NCI-H2196 (cell line): ENCODE measurements at regions not wholly inside any gene's neighbourhood (a gene's known extent, or its start where the extent isn't known, plus 50 kb on each side); places are given as distances from the start of the nearest gene placed in this dataset.
"Not testable (repeated sequence)": the region's sequence is repeated elsewhere in the genome, so short reads cannot be mapped to it uniquely, and the experiment has no call there.

Experiments
- DNase-seq: peaks from one replicate; lab custom pipeline; 2025; ENCODE audit not compliant: unreplicated experiment; lab: John Stamatoyannopoulos, UW

DNA sequence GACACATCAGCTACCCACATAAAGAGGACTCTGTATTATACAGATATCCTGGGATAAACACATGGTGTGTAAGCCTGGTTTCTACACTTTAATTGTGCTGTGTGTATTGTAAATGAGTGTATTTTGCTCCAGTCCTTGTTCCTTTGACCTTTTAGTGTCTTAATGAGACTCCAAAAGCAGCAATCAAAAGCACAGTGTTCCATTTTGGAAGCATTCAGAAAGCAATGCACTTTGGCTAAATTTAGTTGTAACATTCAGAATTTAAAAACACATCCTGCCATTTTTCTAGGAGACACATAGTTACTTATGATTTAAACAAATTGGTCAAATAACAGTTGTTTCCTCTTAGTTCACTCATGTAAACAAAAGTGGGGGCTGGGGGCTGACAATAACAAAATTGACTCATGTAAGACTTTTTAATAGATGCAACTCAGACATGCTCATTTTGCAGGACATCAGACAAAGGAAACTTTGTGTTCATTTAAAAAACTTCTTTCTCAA lies 122.2 kb downstream of the GPR37 start:
- no peak for DNase-seq

DNA sequence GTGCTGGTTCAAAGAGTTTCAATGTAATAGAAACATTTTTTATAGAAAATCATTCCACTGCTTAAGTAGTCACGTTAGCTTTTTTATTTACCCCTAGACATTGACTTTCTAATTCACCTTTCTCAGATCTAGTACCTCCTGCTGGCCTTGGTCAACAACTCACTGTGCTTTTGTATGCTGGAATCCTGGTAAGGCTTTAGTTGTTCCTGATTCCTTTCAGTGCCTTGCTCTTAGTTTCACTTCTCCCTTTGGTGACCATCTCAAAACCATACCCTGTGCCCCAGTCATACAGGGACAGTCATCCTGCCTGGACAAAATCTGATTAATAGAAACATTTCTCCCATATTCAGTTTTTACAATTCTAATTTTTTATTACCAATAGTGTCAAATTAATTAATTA lies 130.2 kb downstream of the GPR37 start:
- no peak for DNase-seq

DNA sequence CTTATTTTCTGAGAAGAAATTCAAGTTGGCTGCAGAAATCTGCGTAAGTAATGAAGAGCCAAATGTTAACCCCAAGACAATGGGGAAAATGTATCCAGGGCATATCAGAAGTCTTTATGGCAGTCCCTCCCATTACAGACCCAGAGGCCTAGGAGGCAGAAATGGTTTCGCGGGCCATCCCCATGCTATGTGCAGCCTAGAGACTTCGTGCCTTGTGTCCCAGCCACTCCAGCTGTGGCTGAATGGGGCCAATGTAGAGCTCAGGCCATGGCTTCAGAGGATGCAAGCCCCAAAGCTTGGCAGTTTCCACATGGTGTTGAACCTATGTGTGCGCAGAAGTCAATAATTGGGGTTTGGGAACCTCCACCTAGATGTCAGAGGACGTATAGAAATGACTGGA lies 131.9 kb downstream of the GPR37 start:
- no peak for DNase-seq

DNA sequence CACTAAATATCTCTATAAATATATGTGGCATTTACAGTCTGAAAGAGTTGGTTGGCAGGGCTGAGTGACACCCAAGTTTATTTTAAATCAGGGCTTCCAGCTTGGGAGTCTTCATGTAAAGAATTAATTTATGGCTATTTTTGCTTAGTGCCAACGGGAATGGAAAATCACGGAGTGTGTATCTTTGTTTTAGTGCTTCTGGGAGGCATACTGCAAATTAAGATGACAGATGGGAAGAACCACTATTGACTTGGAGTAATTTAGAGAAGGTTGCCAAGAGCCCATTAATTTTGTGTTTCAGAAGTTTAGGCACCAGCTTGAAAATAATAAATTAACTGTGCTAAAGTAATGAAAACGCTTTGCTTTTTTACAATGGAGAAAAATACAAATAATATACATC lies 135.2 kb downstream of the GPR37 start:
- DNase-seq, result no peak

DNA sequence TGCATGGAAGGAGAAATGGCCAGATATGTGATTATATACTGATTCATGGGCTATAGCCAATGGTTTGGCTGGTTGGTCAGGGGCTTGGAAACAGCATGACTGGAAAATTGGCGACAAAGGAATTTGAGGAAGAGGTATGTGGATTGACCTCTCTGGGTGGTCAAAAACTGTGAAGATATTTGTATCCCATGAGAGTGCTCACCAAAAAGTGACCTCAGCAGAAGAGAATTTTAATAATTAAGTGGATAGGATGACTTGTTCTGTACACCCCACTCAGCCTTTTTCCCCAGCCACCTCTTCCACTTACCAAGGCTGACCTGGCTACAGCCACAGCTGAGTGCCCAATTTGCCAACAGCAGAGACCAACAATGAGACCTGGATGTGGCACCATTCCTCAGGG lies 146.7 kb downstream of the GPR37 start:
- DNase-seq, result no peak

DNA sequence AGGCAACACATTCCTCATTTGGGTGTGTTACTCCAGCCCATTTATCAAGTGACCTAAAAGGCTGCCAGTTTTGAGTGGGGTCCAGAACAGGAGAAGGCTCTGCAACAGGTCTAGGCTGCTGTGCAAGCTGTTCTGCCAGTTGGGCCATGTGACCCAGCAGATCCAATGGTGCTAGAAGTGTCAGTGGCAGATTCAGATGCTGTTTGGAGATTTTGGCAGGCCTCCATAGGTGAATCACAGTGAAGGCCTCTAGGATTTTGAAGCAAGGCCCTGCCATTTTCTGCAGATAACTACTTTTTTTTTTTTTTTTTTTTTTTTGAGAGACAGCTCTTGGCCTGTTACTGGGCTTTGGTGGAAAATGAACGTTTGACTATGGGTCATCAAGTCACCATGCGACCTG lies 147.5 kb downstream of the GPR37 start:
- DNase-seq, result not testable (repeated sequence)

DNA sequence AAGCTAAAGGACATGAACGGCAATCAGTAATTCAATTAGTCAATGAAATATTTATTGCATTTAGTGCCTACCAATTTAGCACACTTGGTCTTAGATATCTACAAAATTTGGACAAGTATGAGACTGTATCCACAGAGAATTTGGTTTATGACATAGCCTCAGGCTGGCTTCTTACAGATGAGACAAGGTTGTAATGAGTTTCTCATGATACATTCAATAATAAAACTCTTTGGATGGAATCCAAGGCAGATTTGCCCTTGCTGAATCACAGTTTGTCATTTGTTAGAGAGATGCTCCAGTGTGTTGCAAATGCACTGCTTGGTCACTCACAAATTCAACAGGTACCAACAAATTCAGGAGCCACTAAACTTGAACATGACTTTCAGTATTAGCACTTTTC lies 162.5 kb downstream of the GPR37 start:
- DNase-seq, result no peak

DNA sequence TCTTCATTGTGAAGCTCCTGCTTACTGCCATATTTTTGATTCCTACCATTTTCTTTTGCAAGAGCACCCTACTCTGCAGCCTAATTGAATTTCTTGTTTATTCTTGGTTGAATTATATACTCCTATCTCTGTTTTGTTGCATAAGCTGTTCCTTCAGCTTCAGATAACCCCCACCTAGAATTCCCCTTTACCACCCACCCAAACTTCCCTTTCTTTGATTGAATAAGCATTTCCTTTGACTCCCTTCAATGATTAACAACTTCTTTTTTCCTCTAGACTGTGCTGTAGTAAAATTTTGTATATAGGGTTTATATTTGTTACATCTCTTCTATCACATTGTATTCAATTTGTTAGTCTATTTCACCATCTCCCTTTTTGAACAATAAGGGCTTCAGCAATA lies 168.1 kb downstream of the GPR37 start:
- DNase-seq, result no peak

DNA sequence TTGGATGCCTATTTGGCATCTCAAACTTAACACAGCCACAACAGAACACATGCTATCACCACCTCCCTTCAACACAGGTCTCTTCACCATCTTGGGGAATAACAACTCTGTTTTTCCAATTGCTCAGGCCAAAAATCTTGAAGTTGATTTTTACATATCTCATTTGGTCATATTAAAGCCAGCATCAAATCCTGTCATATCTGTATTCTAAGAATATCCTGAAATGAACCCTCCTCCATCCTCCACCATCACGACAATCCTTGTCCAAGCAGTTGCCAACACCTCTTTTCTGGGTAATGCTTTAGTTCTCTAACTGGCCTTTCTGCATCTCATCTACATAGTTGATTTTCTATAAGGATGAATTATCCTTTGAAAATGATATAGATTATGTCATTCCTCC lies 168.7 kb downstream of the GPR37 start:
- DNase-seq, result no peak

DNA sequence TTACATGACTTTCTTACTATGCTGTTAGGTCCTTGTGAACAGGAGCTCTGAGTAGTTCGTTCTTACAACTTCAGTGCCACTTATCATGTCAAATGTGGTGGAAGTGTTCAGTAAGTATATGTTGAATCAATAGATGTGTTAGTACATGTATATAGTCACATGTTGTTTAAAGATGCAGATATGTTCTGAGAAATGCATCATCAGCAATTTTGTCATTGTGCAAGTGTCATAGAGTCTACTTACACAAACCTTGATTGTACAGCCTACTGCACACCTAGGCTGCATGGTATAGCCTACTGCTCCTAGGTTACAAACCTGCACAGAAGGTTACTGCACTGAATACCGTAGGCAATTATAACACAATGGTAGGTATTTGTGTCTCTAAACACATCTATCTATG lies 174.8 kb downstream of the GPR37 start:
- no peak for DNase-seq

DNA sequence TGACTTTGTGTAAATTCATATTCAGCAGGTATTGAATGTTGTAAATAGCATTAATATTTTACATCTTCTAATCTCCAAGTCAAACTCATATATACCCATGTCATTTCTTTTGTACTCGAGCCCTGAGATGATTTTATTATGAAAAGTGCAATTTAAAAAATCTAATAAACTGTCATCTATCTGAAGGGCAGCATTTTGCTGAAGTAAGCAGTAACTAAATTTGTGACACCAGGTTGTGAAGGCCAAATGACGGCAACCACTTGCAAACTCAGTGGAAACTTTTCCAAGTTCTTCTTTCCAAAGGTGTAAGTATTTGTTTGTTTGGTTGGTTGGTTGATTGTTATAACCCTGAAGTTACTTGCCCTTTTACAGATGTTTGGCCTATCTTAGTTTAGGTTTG lies 188.3 kb downstream of the GPR37 start:
- DNase-seq, result no peak

DNA sequence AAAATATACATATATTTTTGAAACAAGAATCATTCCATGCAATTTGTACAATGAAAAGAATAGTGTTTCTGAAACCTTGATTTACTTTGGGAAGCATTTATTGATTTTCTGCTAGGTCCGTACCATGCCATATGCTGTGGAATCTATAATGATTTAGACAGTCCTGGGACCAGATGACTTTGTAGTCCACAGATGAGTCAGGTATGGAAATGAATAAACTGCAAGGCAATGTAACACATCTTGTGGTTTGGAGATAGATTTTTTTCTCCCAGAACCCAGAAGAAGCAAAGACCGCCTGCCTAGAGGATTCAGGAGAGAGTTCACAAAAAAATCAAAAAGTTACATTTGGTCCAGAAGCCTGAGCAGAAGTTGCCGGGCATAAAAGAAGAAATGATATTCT lies 190.4 kb downstream of the GPR37 start:
- DNase-seq, result no peak

DNA sequence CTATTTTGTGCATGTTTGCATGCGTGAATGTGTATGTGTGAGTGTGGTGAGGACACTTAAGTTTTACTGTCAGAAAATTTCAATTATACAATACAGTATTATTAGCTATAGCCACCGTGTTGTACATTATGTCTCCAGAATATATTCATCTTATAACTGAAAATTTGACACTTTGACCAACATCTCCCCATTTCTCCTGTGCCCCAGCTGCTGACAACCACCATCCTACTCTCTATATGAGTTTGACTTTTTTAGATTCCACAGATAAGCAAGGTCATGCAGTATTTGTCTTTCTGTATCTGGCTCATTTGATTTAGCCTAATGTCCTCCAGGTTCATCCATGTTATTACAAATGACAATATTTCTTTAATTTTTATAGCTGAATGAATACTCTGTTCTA lies 195.0 kb downstream of the GPR37 start:
- no peak for DNase-seq

DNA sequence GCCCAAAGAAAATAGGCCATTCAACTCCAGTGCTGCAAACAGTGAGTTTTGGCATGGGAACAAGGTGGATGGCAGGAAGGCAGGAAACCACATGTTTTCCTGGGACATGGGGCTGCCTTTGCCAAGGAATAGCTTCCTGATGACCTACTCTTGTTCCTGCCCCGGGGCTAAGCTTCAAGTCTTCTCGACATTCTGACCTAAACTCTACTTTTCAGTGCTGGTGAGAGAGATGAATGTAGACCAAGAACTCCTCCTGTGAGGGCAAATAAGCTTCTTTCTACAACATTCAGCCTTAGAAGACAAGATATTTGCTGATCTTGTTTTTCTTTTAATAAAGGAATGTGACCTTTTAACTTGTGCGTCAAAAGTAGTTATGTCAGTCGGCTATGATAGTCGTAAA lies 199.0 kb downstream of the GPR37 start:
- DNase-seq, result no peak

DNA sequence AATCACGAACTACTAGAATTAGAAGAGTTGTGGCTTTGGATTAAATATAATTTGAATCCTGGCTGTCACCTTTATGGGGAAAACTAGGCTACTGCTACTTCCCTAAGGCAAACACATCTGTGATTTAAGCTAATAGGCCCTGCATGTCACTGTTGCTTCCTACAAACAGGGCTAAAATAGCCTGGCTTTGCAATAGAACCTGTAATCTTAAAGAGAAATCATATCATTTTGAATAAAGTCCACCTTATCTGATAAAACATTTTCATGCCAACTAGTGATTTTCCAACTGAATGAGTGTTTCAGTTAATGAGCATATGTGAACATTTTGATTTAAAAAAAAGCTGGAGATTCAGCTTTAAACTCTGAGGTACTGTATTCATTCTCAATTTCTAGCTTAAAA lies 208.0 kb downstream of the GPR37 start:
- no peak for DNase-seq

DNA sequence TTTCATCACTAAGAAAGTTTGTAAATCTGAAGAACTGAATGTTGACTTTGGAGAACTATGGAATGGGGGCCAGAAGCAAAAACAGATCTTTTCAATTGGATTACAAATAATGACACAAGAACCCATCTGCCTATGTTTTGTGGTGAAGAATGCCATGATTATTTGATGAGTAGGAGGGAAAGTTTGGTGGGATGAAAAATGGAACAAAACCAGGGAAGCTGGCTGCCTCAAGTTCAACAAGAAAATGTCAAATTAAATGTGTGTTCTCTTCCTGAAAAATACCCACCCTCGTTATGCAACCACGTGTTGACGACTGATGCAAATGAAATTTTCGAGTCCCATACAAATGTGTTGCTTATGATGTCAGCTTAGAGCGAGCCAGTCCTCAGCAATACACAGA lies 208.5 kb downstream of the GPR37 start:
- no peak for DNase-seq

DNA sequence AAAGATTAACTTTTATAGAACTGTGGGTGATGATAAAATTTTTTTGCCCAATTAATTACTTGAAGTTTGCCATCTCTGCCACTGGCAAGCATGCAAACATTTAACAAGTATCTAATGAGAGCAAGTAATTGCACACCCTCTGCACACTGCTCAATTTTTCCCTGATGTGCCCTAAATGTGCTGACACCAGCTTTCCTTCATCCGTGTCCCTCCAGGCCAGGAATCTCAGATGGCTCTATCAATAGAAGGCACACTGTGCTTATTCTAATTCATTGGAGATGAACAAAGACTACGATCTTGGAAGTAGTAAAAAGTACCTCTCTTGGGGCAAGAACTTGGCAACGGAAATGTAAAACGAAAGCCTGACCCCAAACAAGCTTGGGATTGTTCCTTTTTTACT lies 212.1 kb downstream of the GPR37 start:
- no peak for DNase-seq

DNA sequence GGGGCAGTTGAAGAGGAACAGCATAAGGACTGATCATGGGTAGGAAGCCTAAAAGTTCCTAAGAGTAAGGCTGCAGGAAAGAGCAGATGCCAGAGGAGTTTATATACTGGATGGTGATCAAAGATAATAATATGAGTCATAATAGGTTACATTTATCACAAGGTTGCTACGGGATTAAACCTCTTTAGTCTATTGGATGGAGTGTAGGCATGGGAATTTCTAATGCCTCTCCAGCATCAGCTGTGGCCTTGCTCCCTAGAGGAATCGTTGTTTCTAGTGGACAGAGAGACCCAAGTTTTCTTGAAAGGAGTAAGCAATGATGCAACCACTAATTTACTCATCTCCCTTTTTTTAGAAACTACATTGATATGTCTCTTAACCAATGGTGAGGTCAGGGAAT lies 213.4 kb downstream of the GPR37 start:
- no peak for DNase-seq

DNA sequence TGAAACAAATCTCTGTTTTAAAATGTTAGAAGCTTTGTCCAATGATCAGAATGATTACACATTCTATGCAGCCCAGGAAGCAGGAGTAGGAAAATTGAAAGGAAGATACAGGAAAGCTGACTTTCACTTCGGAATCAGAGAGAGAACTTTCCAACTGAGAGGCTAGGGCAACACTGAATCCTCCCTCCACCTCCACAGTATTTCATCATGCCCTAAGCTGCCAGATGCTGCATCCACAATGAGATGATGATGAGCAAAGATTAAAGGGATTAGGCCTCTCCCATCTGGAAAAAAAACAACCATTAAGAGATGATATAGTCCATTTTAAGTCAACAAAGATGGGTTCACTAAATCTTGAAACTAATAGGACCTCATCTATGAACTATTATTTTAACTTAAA lies 215.6 kb downstream of the GPR37 start:
- no peak for DNase-seq

DNA sequence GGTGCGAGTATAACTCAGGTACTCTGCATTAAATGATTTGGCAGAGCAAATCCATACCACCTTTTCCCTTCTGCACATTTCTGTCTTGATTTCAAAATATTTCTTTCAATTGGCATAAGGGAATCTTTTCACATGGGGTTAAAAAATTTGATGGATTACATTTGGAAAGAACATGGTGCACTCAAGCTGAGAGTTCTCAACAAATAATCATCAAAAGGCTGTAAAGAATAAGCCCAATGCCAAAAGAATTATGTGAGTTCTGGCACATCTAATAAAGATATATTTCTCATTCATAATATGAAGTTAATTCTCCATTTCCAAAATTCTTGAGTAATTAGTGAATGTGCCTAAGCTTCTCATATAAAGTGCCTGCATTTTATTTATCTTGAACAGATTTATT lies 223.1 kb downstream of the GPR37 start:
- no peak for DNase-seq

DNA sequence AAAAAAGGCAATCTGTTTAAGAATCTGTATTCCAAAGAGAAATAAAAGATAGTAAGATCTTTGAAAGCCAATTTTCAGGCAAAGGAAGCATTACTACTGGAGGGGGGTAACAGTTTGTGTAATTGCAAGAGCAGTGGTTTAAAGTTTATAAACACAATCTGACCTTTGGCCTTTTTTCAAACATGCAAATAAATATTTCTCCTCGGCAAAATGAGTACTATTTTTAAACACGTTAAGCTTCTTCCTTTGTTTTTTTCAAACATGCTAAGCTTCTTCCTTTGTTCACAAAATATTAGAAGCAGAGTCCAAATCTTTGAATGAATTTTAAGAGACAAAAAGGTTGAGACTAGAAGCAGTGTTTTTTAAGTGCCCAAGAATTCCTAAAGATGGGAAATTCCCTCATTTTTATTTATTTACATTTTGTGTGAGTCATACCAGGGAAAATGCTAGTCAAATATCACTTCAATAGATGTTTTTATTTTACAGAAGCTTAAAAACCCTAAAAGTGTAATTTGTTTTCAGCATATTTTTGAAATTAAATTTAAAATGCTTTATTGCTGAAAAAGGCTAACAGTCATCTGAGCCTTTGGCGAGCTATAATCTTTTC lies 229.3 kb downstream of the GPR37 start:
- DNase-seq, result no peak

DNA sequence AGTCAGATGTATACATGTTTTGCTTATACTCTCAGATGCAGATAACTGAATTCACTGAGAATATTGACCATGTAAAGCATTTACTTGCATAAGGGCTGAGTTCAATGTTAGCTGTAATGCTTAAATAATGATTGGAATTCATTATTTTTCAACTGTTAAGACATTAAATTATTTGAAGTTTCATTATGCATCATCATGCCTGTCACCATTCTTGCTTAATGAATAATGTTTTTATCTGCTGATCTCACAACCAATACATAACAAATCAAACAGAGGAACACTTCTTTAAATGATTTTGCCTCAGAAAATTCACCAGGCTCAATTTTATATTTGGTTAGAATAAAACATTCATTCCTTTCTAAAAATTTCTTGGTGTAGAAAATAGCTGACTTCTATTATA lies 233.4 kb downstream of the GPR37 start:
- no peak for DNase-seq

DNA sequence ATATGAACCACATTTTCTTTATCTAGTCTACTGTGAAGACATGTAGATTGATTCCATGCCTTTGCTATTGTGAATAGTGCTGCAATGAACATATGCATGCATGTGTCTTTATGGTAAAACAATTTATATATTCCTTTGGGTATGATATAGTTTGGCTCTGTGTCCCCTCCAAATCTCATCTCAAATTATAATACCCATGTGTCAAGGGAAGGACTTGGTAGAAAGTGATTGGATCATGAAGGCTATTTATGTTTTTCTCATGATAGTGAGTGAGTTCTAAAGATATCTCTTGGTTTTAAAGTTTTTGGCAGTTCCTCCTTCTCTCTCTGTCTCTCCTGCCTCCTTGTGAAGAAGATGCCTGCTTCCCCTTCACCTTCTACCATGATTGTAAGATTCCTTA lies 248.7 kb downstream of the GPR37 start:
- DNase-seq, result no peak
